Left lung (tissue), 4 donors: ENCODE measurements at regions not wholly inside any gene's neighbourhood (a gene's known extent, or its start where the extent isn't known, plus 50 kb on each side); places are given as distances from the start of the nearest gene placed in this dataset.

Experiments
- ATAC-seq: fragments of 200-7000 bp; cut with Tn5 transposase; one replicate; pipeline ENCODE4 v1.9.1; 2020; ENCODE audit warnings: moderate library complexity
- DNase-seq, 4 donors: peaks; one replicate each; pipeline ENCODE4 v3.0.0-alpha.2; 2013 to 2020
- H3K27ac ChIP-seq, 2 donors: fragments of 200-600 bp; sonication (generic) in 1 of 2; one replicate each; pipeline versions ENCODE4 v1.5.0 to v1.8.0; 2020 to 2021
- H3K27me3 ChIP-seq, 2 donors: fragments of 200-600 bp; sonication (generic) in 1 of 2; one replicate each; pipeline versions ENCODE4 v1.5.0 to v1.8.0; 2020 to 2021
- H3K36me3 ChIP-seq, 2 donors: fragments of 200-600 bp; sonication (generic) in 1 of 2; one replicate each; pipeline versions ENCODE4 v1.5.0 to v1.8.0; 2020 to 2021
- H3K4me1 ChIP-seq, 2 donors: fragments of 200-600 bp; one replicate each; pipeline ENCODE4 v1.8.0; 2021
- H3K4me3 ChIP-seq, 2 donors: fragments of 200-600 bp; sonication (generic) in 1 of 2; one replicate each; pipeline versions ENCODE4 v1.5.0 to v1.8.0; 2020 to 2021; ENCODE audit warnings: mild to moderate bottlenecking in 1 of 2
- H3K9me3 ChIP-seq, 2 donors: fragments of 200-600 bp; sonication (generic) in 1 of 2; one replicate each; pipeline versions ENCODE4 v1.5.0 to v1.8.0; 2020 to 2021
- CTCF ChIP-seq, 2 donors: fragments of 200-600 bp; sonication (generic) in 1 of 2; IDR thresholded peaks; one replicate each; pipeline versions ENCODE4 v1.5.0 to v1.8.0; 2021; ENCODE audit warnings: antibody characterized with exemption in 2 of 2
- intact Hi-C, 2 donors: fragments of 100-400 bp; cut with DNase I; formaldehyde crosslinking; loops; one replicate each; pipeline versions ENCODE4 v1.11.2 to v1.14.2; 2022
- donor health status: DM: no; HTN: yes; CAD: no.
- donor health status: DM: no; HTN: no; CAD: no.

DNA sequence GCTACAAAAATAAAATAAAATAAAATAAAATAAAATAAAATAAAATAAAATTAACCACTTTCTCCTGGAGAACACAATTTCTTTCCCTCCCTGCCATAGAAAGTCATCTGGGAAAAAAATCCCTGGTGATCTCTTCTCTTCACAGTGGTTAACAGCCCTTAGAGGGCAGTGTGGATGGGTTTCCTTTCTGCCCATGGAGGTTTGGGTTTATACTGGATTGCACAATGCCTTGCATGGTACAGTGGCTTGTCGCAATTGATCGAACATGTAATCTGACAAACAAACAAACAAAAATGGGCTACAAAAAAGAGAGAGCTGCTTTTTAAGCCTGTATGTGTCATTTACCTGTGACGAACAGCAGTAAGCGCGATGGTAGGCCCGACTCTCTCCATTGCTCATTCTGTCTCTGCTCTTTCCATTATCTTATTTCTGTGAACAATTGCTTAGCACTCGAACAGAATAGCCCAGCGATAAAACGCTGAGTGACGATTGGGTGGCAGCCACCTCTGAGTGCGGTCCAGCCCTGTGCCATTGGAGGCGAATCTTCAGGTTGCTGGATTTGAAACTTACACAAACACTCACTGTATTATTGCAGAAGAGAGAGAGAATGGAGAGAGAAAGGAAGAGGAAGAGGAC lies 166.1 kb downstream of the CD83 start:
- peaks cover 0 to 5% of the 10 kb centered on the region in 2 donors for H3K4me1 ChIP-seq
- DNase-seq (no peak), ATAC-seq (peak; percentile 53)
- TF ChIP-seq CTCF (IDR thresholded peaks at IDR 0.05): no peak
- peaks cover 0 to 3% of the 10 kb centered on the region in 2 donors for H3K9me3 ChIP-seq
- intact Hi-C loops: no loop called here
- H3K27me3 ChIP-seq: no peaks in the 10 kb centered on the region
- H3K27ac ChIP-seq: no peak overlapping the region
- H3K4me3 ChIP-seq: no peak overlapping the region
- no peaks in the 10 kb centered on the region for H3K36me3 ChIP-seq

DNA sequence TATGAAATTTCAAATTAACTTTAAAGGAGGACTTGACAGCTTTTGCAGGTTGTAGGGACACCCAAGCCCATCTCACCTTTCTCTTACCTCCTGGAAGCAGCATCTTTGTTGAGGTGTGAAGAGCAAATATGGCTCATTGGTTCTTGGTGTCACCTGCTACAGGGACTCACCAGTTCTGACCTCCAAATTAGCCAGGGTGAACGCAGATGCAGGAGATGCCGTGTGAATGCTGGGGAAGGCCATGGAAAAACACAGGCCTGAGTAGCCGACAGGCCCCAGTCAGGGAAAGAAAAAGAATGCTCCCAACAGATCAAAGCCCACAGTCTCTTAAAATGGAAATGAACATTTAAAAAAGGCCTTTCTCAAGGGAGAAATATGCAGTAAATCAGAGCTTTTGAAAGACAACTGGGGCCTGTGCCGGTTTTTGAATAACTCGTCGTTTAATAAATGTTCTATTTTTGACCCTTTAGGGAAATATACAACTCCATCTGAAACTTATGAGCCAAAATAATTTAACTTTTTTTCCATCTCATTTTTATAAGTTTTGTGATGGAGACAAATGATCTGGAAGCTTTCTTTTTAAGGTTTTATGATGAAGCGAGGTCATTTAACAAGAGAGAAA lies 167.5 kb downstream of the CD83 start:
- Histone ChIP-seq H3K4me3 (no peak overlapping the region), H3K36me3 (no peaks in the 10 kb centered on the region), H3K9me3 (peaks cover 0 to 3% of the 10 kb centered on the region in 2 donors), H3K27ac (no peak overlapping the region), H3K4me1 (peaks cover 0 to 5% of the 10 kb centered on the region in 2 donors), H3K27me3 (no peaks in the 10 kb centered on the region)
- TF ChIP-seq CTCF (IDR thresholded peaks at IDR 0.05): no peak
- DNase-seq: no peak
- ATAC-seq: no peak
- intact Hi-C loops: no loop called here

DNA sequence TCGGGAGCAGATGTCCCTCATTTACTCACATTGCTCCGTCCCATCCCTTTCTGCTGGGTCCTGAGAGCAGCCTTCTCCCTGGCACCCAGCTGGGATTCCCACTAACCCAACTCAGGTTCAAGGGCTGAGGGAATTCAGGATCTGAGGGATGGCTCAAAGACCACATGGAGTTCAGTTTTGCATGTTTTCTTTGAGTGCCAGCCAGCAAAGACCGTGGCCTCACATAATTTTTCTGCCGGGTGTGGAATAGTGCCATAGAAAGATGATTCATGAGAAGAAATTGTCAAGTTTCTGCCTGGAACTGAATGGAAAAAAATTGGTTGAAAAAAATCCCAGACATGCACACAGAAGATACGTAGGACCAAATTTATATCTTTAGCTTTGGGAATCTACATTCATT lies 168.6 kb downstream of the CD83 start:
- Histone ChIP-seq H3K4me3 (no peak overlapping the region), H3K27me3 (no peaks in the 10 kb centered on the region), H3K4me1 (peaks cover 0 to 5% of the 10 kb centered on the region in 2 donors), H3K36me3 (no peaks in the 10 kb centered on the region), H3K27ac (no peak overlapping the region), H3K9me3 (no peaks in the 10 kb centered on the region)
- ATAC-seq: peak; percentile 13
- TF ChIP-seq CTCF (IDR thresholded peaks at IDR 0.05): no peak
- DNase-seq: no peak
- intact Hi-C loops: no loop called here

DNA sequence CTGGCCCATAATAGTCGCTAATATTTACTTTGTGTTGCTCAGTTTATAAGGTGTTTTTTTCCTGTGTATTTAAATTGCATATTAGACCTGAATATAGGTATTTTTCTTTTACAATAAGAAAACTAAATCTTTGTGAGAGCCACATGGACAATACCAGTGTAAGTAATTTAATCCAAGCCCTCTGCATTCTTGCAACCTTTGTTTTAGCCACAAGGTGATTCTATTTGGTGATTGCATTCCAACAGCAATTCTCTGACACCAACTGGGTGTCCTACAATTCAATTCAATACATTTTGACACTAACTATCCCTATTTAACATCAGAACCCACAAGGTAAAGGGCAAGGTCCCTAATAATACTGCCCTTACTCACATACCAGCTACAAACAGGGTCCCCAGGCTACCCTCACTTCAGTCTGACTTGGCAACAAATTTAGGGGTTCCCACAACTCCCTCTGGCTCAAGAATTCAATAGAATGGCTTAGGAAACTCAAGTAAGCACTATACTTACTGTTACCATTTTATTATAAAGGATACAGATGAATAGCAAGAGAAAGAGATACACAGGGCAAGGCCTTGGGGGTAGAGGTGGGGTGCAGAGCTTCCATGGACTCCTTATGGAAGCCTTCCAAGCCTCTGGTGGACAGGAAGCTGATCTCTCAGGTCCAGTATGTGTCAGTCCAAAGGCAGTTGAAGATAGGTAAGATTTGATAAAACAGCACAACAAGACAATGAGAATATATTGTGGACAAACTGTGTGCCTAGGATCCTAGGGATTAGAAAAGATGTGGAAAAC lies 169.3 kb downstream of the CD83 start:
- no peak overlapping the region for H3K27ac ChIP-seq
- DNase-seq: no peak
- H3K36me3 ChIP-seq: no peaks in the 10 kb centered on the region
- no peak for TF ChIP-seq CTCF (IDR thresholded peaks at IDR 0.05)
- H3K4me1 ChIP-seq: peaks cover 0 to 5% of the 10 kb centered on the region in 2 donors
- H3K9me3 ChIP-seq: no peaks in the 10 kb centered on the region
- no peaks in the 10 kb centered on the region for H3K27me3 ChIP-seq
- intact Hi-C loops: no loop called here
- H3K4me3 ChIP-seq: no peak overlapping the region
- no peak for ATAC-seq

DNA sequence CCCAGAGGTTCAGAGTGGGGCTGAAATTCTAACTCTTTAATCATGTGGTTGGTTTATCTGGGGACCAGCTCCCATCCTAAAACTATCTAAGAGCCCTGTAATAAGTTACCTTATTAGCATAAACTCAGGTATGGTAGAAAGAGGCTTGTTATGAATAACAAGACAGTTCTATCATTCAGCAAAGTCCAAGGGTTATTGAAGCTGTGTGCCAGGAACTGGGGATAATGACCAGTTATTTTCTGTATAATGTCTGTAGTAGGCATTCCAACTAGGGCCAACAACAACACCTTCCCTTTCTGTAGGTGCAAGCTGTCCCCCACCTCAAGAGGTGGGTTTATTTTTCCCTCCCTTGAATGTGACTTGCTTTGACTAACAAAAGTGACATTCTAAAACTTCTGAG lies 170.1 kb downstream of the CD83 start:
- Histone ChIP-seq H3K4me3 (no peak overlapping the region), H3K27me3 (no peaks in the 10 kb centered on the region), H3K9me3 (no peaks in the 10 kb centered on the region), H3K36me3 (no peaks in the 10 kb centered on the region), H3K4me1 (peaks cover 0 to 5% of the 10 kb centered on the region in 2 donors), H3K27ac (no peak overlapping the region)
- DNase-seq (no peak), ATAC-seq (no peak)
- TF ChIP-seq CTCF (IDR thresholded peaks at IDR 0.05): no peak
- intact Hi-C loops: no loop called here
